Omental fat pad (tissue), 3 donors: ENCODE measurements at regions not wholly inside any gene's neighbourhood (a gene's known extent, or its start where the extent isn't known, plus 50 kb on each side); places are given as distances from the start of the nearest gene placed in this dataset.

Experiments
- ATAC-seq: fragments of 150-250 bp; one replicate; pipeline ENCODE4 v1.9.1; 2016; ENCODE audit warnings: mild to moderate bottlenecking, moderate library complexity; ENCODE audit not compliant: low FRiP score
- DNase-seq: peaks from one replicate; pipeline ENCODE4 v3.0.0-alpha.2; 2019; ENCODE audit warnings: low spot score
- CTCF ChIP-seq, 3 donors: fragments of 450-650 bp; IDR thresholded peaks; one replicate each; pipeline ENCODE4 v1.5.1; 2016 to 2017; ENCODE audit warnings: antibody characterized with exemption in 3 of 3, mild to moderate bottlenecking in 3 of 3, moderate library complexity in 2 of 3

- TF ChIP-seq CTCF (IDR thresholded peaks at IDR 0.05), result no peak
- ATAC-seq (no peak), DNase-seq (no peak)
These were observed 361.0 kb upstream of the PLSCR5 start for GRCh38 chr3:146966124-146966523.

GRCh38 chr3:146953511-146953981 is 348.4 kb upstream of the PLSCR5 start:
- TF ChIP-seq CTCF (IDR thresholded peaks at IDR 0.05), result no peak
- DNase-seq, result no peak
- no peak for ATAC-seq

GRCh38 chr3:146948985-146949384 is 343.8 kb upstream of the PLSCR5 start:
- DNase-seq (no peak), ATAC-seq (no peak)
- no peak for TF ChIP-seq CTCF (IDR thresholded peaks at IDR 0.05)

GRCh38 chr3:146948186-146948585 is 343.0 kb upstream of the PLSCR5 start:
- TF ChIP-seq CTCF (IDR thresholded peaks at IDR 0.05), result no peak
- ATAC-seq (no peak), DNase-seq (no peak)

GRCh38 chr3:146929696-146930095 is 324.6 kb upstream of the PLSCR5 start:
- no peak for DNase-seq
- ATAC-seq, result no peak

GRCh38 chr3:146928421-146929059 is 323.4 kb upstream of the PLSCR5 start:
- no peak for TF ChIP-seq CTCF (IDR thresholded peaks at IDR 0.05)
- ATAC-seq (no peak), DNase-seq (no peak)

More at GRCh38 chr3:146929696-146930095, 324.6 kb upstream of the PLSCR5 start:
- no peak for TF ChIP-seq CTCF (IDR thresholded peaks at IDR 0.05)

GRCh38 chr3:146921693-146922092 is 316.5 kb upstream of the PLSCR5 start:
- TF ChIP-seq CTCF (IDR thresholded peaks at IDR 0.05), result no peak
- DNase-seq, result no peak
- ATAC-seq, result no peak
